ENCODE measurements at regions not wholly inside any gene's neighbourhood (a gene's known extent, or its start where the extent isn't known, plus 50 kb on each side); places are given as distances from the start of the nearest gene placed in this dataset.

DNA sequence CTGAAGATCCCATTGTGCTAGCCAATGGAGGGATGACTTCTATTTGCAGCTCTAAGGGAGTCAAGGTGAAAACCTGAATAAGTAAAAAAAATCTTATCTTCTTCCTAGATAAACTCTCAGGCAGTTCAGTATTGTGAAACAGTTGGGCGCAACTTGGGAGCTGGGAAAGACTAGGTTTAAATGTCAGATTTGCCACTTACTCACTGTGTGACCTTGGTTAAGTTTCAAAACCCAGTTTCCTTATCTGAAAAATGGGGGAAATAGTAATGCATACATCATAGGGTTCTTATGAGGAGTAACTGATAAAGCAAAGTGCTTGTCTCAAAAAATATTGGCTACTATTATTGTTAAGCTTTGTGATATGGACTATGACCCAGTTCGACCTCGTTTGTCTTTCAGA lies 88.8 kb downstream of the CD83 start:
- no peaks in the 10 kb centered on the region for H3K9me2 ChIP-seq (ENCODE audit: insufficient read depth)
- H3K4me2 ChIP-seq (ENCODE audit: low read length), result no peak overlapping the region
- H3K27me3 ChIP-seq (ENCODE audit: insufficient read depth, low read length), result no peaks in the 10 kb centered on the region
- no peak overlapping the region for H2AFZ ChIP-seq (ENCODE audit: low read depth, low read length, poor library complexity, severe bottlenecking)
- no peak overlapping the region for H3K4me3 ChIP-seq (replicated peaks in 1 of 2; ENCODE audit: low read depth in 1 of 2, low read length in 2 of 2)
- POLR2A ChIA-PET, result no interaction called here
- no peak overlapping the region for H3K27ac ChIP-seq (ENCODE audit: low read depth, low read length)
- H3K4me1 ChIP-seq (ENCODE audit: control insufficient read depth in 1 of 2, insufficient read depth in 2 of 2, low read length in 2 of 2), result peaks cover 3 to 15% of the 10 kb centered on the region in 2 experiments
- TF ChIP-seq, protein P1, sequence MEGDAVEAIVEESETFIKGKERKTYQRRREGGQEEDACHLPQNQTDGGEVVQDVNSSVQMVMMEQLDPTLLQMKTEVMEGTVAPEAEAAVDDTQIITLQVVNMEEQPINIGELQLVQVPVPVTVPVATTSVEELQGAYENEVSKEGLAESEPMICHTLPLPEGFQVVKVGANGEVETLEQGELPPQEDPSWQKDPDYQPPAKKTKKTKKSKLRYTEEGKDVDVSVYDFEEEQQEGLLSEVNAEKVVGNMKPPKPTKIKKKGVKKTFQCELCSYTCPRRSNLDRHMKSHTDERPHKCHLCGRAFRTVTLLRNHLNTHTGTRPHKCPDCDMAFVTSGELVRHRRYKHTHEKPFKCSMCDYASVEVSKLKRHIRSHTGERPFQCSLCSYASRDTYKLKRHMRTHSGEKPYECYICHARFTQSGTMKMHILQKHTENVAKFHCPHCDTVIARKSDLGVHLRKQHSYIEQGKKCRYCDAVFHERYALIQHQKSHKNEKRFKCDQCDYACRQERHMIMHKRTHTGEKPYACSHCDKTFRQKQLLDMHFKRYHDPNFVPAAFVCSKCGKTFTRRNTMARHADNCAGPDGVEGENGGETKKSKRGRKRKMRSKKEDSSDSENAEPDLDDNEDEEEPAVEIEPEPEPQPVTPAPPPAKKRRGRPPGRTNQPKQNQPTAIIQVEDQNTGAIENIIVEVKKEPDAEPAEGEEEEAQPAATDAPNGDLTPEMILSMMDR (IDR thresholded peaks at IDR 0.05 in 2 of 3, conservative IDR thresholded peaks at IDR 0.05 in 1 of 3; ENCODE audit: borderline replicate concordance in 1 of 3, insufficient read depth in 1 of 3, low read depth in 2 of 3, low read length in 2 of 3), result no peak
- TF ChIP-seq EZH2 (IDR thresholded peaks at IDR 0.05) (no peak), RAD21 (IDR thresholded peaks at IDR 0.05; ENCODE audit: low read depth) (no peak), YY1 (IDR thresholded peaks at IDR 0.05; ENCODE audit: extremely low read depth, insufficient replicate concordance, low read depth, low read length) (no peak), ZFX (IDR thresholded peaks at IDR 0.05) (no peak), SIN3A (IDR thresholded peaks at IDR 0.05; ENCODE audit: low read depth) (no peak), EGR1 (IDR thresholded peaks at IDR 0.05; ENCODE audit: low read depth) (no peak), SP1 (IDR thresholded peaks at IDR 0.05; ENCODE audit: low read depth) (no peak), FOSL1 (IDR thresholded peaks at IDR 0.05; ENCODE audit: low read depth) (no peak), EZH2phosphoT487 (IDR thresholded peaks at IDR 0.05; ENCODE audit: borderline replicate concordance) (no peak)
- TF ChIP-seq, protein P2, sequence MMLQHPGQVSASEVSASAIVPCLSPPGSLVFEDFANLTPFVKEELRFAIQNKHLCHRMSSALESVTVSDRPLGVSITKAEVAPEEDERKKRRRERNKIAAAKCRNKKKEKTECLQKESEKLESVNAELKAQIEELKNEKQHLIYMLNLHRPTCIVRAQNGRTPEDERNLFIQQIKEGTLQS (IDR thresholded peaks at IDR 0.05), result no peak
- DNase-seq (ENCODE audit: low read depth, low spot score), result no peak
- no peak for ATAC-seq
- RAD21 ChIA-PET (ENCODE audit: low non-redundant PET in 1 of 2, low total read pairs in 2 of 2, uncharacterized antibody in 2 of 2, unreplicated experiment in 2 of 2), result no interaction called here
- H3K36me3 ChIP-seq (ENCODE audit: control insufficient read depth in 1 of 2, insufficient read depth in 2 of 2, low read length in 2 of 2), result no peaks in the 10 kb centered on the region
- CTCF ChIA-PET, result no interaction called here
- H3K79me2 ChIP-seq (ENCODE audit: insufficient read depth, low read length), result no peaks in the 10 kb centered on the region
- no peaks in the 10 kb centered on the region for H4K20me1 ChIP-seq (ENCODE audit: insufficient read depth)
- no peak overlapping the region for H3K9ac ChIP-seq (ENCODE audit: low read length)
- no peaks in the 10 kb centered on the region for H3K9me3 ChIP-seq (ENCODE audit: control insufficient read depth in 1 of 2, insufficient read depth in 1 of 2, low read depth in 1 of 2, low read length in 2 of 2)
- BruUV-seq (replicated peaks), result no TSS peak
- intact Hi-C loops (cut with micrococcal nuclease), result no loop called here

Data from HCT116 (cell line).